ENCODE measurements at regions not wholly inside any gene's neighbourhood (a gene's known extent, or its start where the extent isn't known, plus 50 kb on each side); places are given as distances from the start of the nearest gene placed in this dataset.
A peak's percentile ranks its signal among the peaks of the same experiment; 100 is the strongest.

DNA sequence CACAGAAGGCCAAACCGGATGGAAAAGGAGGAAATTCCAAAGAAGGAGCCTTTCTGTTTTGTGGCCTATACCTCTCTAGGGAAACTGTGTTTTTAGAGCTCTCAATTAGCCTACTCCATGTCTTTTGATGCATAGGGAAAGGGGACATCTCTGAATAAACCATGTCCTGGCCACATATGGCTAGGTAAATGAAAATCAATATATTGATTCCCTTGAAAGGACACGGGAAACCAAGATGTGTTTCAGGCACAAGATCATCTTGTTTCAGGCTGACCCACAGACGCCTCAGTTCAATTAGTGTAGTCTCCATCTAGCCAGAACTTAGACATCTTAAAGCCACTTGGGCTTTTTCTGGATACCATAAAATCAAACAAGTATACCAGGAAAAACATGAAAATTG is 363.1 kb downstream of the ENC1 start:
- peaks cover 14% of the 10 kb centered on the region for H3K4me1 ChIP-seq (ENCODE audit: insufficient read depth, low read length, poor library complexity, severe bottlenecking)
- intact Hi-C loops (cut with micrococcal nuclease; ENCODE audit: unreplicated experiment) = no loop called here
- ChIA-PET CTCF (no interaction called here), POLR2A (ENCODE audit: low non-redundant PET) (no interaction called here)
- DNase-seq (ENCODE audit: low spot score) = no peak
- H3K27me3 ChIP-seq (replicated peaks; ENCODE audit: insufficient read depth, low read depth, low read length, poor library complexity) = peaks cover 14% of the 10 kb centered on the region
- no peak overlapping the region for H3K4me3 ChIP-seq (ENCODE audit: low read depth, low read length, poor library complexity, severe bottlenecking)
- H3K27ac ChIP-seq (ENCODE audit: low read depth, low read length, poor library complexity, severe bottlenecking) = no peak overlapping the region
- no TSS peak for BruUV-seq (replicated peaks)
- H3K9me3 ChIP-seq (ENCODE audit: low read depth, low read length, poor library complexity, severe bottlenecking) = no peaks in the 10 kb centered on the region
- H3K36me3 ChIP-seq (ENCODE audit: insufficient read depth, low read length, poor library complexity, severe bottlenecking) = no peaks in the 10 kb centered on the region
- TF ChIP-seq, protein P1, sequence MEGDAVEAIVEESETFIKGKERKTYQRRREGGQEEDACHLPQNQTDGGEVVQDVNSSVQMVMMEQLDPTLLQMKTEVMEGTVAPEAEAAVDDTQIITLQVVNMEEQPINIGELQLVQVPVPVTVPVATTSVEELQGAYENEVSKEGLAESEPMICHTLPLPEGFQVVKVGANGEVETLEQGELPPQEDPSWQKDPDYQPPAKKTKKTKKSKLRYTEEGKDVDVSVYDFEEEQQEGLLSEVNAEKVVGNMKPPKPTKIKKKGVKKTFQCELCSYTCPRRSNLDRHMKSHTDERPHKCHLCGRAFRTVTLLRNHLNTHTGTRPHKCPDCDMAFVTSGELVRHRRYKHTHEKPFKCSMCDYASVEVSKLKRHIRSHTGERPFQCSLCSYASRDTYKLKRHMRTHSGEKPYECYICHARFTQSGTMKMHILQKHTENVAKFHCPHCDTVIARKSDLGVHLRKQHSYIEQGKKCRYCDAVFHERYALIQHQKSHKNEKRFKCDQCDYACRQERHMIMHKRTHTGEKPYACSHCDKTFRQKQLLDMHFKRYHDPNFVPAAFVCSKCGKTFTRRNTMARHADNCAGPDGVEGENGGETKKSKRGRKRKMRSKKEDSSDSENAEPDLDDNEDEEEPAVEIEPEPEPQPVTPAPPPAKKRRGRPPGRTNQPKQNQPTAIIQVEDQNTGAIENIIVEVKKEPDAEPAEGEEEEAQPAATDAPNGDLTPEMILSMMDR (conservative IDR thresholded peaks at IDR 0.05; ENCODE audit: low read depth, low read length) = no peak
- TF ChIP-seq EZH2 (IDR thresholded peaks at IDR 0.05; ENCODE audit: borderline replicate concordance, low read depth, low read length, poor library complexity, severe bottlenecking) = no peak

DNA sequence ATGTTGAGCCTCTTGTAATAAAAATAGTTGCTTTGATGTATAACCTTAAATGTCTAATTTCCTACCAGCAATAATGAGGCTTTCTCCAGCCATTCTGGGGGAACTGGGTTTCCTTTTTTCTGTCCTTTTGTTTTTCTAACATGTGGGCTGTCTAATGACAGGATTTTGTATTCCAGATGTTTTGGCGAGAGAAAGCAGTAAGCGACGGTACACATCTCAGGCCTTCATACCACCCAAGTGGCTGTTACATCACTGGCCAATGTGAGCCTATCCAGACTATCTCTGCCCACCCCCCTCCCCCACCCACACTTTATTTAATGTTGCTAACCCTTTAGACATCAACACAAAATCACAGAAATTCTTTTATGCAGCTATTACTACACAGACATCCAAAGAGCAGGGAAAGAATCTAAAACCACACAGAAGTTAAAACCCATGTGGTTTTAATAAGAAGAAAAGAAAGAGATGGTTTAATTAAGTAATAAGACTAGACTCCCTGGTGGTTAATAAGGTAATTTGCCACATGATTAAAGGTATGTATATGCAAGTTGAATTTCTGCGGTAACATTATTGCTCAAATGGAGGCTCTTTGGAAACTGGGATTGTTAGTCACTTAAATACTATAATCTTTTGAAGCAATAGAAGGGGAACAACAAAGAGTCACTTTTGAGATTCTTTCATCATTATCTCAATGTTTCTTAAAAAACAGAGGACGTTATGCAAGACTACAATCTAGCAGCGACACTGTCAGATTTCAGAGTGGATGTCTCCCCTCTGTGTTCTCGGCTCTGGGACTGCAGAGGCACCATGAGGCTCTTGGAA is 365.1 kb downstream of the ENC1 start:
- no peak for TF ChIP-seq EZH2 (IDR thresholded peaks at IDR 0.05; ENCODE audit: borderline replicate concordance, low read depth, low read length, poor library complexity, severe bottlenecking)
- TF ChIP-seq, protein P1 (conservative IDR thresholded peaks at IDR 0.05; ENCODE audit: low read depth, low read length) = no peak
- peak; percentile 77 for DNase-seq (ENCODE audit: low spot score)
- H3K4me3 ChIP-seq (ENCODE audit: low read depth, low read length, poor library complexity, severe bottlenecking) = no peak overlapping the region
- peaks cover 14% of the 10 kb centered on the region for H3K4me1 ChIP-seq (ENCODE audit: insufficient read depth, low read length, poor library complexity, severe bottlenecking)
- ChIA-PET POLR2A (ENCODE audit: low non-redundant PET) (no interaction called here), CTCF (no interaction called here)
- H3K27me3 ChIP-seq (replicated peaks; ENCODE audit: insufficient read depth, low read depth, low read length, poor library complexity) = peaks cover 14% of the 10 kb centered on the region
- no peaks in the 10 kb centered on the region for H3K36me3 ChIP-seq (ENCODE audit: insufficient read depth, low read length, poor library complexity, severe bottlenecking)
- intact Hi-C loops (cut with micrococcal nuclease; ENCODE audit: unreplicated experiment) = no loop called here
- no peak overlapping the region for H3K27ac ChIP-seq (ENCODE audit: low read depth, low read length, poor library complexity, severe bottlenecking)
- BruUV-seq (replicated peaks) = no TSS peak
- H3K9me3 ChIP-seq (ENCODE audit: low read depth, low read length, poor library complexity, severe bottlenecking) = no peaks in the 10 kb centered on the region

DNA sequence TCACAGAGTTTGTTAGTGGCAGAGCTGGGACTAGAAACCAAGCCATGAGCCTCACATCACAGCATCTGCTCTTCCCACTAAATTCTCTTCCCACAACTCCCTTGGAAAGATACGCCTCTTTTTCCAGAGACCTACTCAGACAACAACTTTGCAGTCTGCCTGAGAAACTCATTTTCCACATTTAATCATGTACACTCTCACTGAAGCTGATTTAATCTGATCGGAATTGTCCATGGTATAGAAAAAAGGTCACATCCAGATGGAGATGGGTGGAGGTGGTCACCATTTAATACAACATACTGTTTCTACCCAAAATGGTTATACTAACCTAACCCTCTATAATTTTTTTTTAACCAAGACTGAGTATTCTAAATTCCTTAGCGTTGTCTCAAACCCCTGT is 366.2 kb downstream of the ENC1 start:
- H3K4me1 ChIP-seq (ENCODE audit: insufficient read depth, low read length, poor library complexity, severe bottlenecking) = peaks cover 14% of the 10 kb centered on the region
- H3K27me3 ChIP-seq (replicated peaks; ENCODE audit: insufficient read depth, low read depth, low read length, poor library complexity) = peaks cover 14% of the 10 kb centered on the region
- TF ChIP-seq EZH2 (IDR thresholded peaks at IDR 0.05; ENCODE audit: borderline replicate concordance, low read depth, low read length, poor library complexity, severe bottlenecking) = no peak
- TF ChIP-seq, protein P1 (conservative IDR thresholded peaks at IDR 0.05; ENCODE audit: low read depth, low read length) = no peak
- CTCF ChIA-PET = no interaction called here
- no TSS peak for BruUV-seq (replicated peaks)
- POLR2A ChIA-PET (ENCODE audit: low non-redundant PET) = no interaction called here
- H3K27ac ChIP-seq (ENCODE audit: low read depth, low read length, poor library complexity, severe bottlenecking) = no peak overlapping the region
- no peak for DNase-seq (ENCODE audit: low spot score)
- no peak overlapping the region for H3K4me3 ChIP-seq (ENCODE audit: low read depth, low read length, poor library complexity, severe bottlenecking)
- intact Hi-C loops (cut with micrococcal nuclease; ENCODE audit: unreplicated experiment) = no loop called here
- H3K9me3 ChIP-seq (ENCODE audit: low read depth, low read length, poor library complexity, severe bottlenecking) = no peaks in the 10 kb centered on the region
- H3K36me3 ChIP-seq (ENCODE audit: insufficient read depth, low read length, poor library complexity, severe bottlenecking) = no peaks in the 10 kb centered on the region
